HCT116 (cell line): ENCODE measurements at regions not wholly inside any gene's neighbourhood (a gene's known extent, or its start where the extent isn't known, plus 50 kb on each side); places are given as distances from the start of the nearest gene placed in this dataset.

Source experiments
- ATAC-seq: fragments of 200-7000 bp; cut with Tn5 transposase; 2 replicates; pipeline ENCODE4 v1.9.1; 2020; ENCODE audit warnings: mild to moderate bottlenecking, moderate library complexity
- BruUV-seq: library from RNA; stranded (reverse); fragments of 400-500 nt; replicated peaks from 2 replicates; lab custom pipeline; 2021; lab: Mats Ljungman, UMichigan
- CTCF ChIA-PET: fragments of 300-600 bp; sonication (Branson Sonifier 250); formaldehyde crosslinking; loops from one replicate; lab custom pipeline; 2021; ENCODE audit warnings: antibody characterized with exemption; lab: Charles Lee
- POLR2A ChIA-PET: fragments of 300-600, 350-600 bp; sonication (Branson Sonifier 250); formaldehyde crosslinking; loops from one replicate; lab custom pipeline; 2021; ENCODE audit warnings: antibody characterized with exemption; lab: Charles Lee
- RAD21 ChIA-PET, 2 experiments: fragments of 300-600 bp; sonication (Branson Sonifier 250); formaldehyde crosslinking; loops; one replicate each; lab custom pipeline; 2023; ENCODE audit warnings: low total read pairs in 2 of 2; ENCODE audit not compliant: uncharacterized antibody in 2 of 2, unreplicated experiment in 2 of 2, low non-redundant PET in 1 of 2; lab: Charles Lee
- DNase-seq: peaks from one replicate; pipeline ENCODE4 v3.0.0-alpha.2; 2010; ENCODE audit warnings: low read depth, low spot score
- H2AFZ ChIP-seq: fragments of 200-600 bp; shearing (Covaris generic), sonication (generic); 2 replicates; pipeline ENCODE4 v1.6.1; 2017; ENCODE audit warnings: low read depth, mixed run types, mixed read lengths, antibody characterized with exemption, low read length; ENCODE audit not compliant: poor library complexity, severe bottlenecking
- H3K27ac ChIP-seq: 2 replicates; pipeline ENCODE4 v1.5.1; 2012; ENCODE audit warnings: low read depth, low read length
- H3K27me3 ChIP-seq: fragments of 200-600 bp; sonication (generic); 2 replicates; pipeline ENCODE4 v1.6.1; 2016; ENCODE audit warnings: mixed run types, low read length, mixed read lengths; ENCODE audit not compliant: insufficient read depth
- H3K36me3 ChIP-seq, 2 experiments: fragments of 200-500 bp in 1 of 2; fragments of 200-600 bp in 1 of 2; sonication (Bioruptor generic) in 1 of 2; sonication (generic) in 1 of 2; 2 replicates each; pipeline versions ENCODE4 v1.5.1 to v1.6.1; 2014 to 2016; ENCODE audit warnings: low read length in 2 of 2, inconsistent platforms in 1 of 2, mixed read lengths in 1 of 2, mixed run types in 1 of 2; ENCODE audit not compliant: insufficient read depth in 2 of 2, control insufficient read depth in 1 of 2
- H3K4me1 ChIP-seq, 2 experiments: fragments of 200-600 bp in 1 of 2; sonication (generic) in 1 of 2; 2 replicates each; pipeline versions ENCODE4 v1.5.1 to v1.6.1; 2012 to 2017; ENCODE audit warnings: low read length in 2 of 2, inconsistent platforms in 1 of 2, mild to moderate bottlenecking in 1 of 2, mixed read lengths in 1 of 2, mixed run types in 1 of 2, moderate library complexity in 1 of 2; ENCODE audit not compliant: insufficient read depth in 2 of 2, control insufficient read depth in 1 of 2
- H3K4me2 ChIP-seq: fragments of 200-600 bp; sonication (generic); 2 replicates; pipeline ENCODE4 v1.6.1; 2017; ENCODE audit warnings: mixed run types, low read length, mixed read lengths
- H3K4me3 ChIP-seq, 2 experiments: fragments of 200-600 bp in 1 of 2; sonication (generic) in 1 of 2; replicated peaks in 1 of 2; 2 replicates each; pipeline ENCODE4 v1.5.1; 2011 to 2016; ENCODE audit warnings: low read length in 2 of 2, control low read depth in 1 of 2, low read depth in 1 of 2, mild to moderate bottlenecking in 1 of 2, mixed read lengths in 1 of 2, mixed run types in 1 of 2
- H3K79me2 ChIP-seq: fragments of 200-600 bp; sonication (generic); 2 replicates; pipeline ENCODE4 v1.6.1; 2017; ENCODE audit warnings: mild to moderate bottlenecking, mixed run types, low read length, moderate library complexity, mixed read lengths; ENCODE audit not compliant: insufficient read depth
- H3K9ac ChIP-seq: fragments of 200-600 bp; sonication (generic); 2 replicates; pipeline ENCODE4 v1.6.1; 2016; ENCODE audit warnings: low read length, mixed read lengths
- H3K9me2 ChIP-seq: fragments of 200-600 bp; sonication (generic), shearing (Covaris generic); 2 replicates; pipeline ENCODE4 v1.6.1; 2017; ENCODE audit warnings: mixed run types, mild to moderate bottlenecking, moderate library complexity; ENCODE audit not compliant: insufficient read depth
- H3K9me3 ChIP-seq, 2 experiments: fragments of 200-500 bp in 1 of 2; fragments of 200-600 bp in 1 of 2; sonication (Bioruptor generic) in 1 of 2; sonication (generic) in 1 of 2; 2 replicates each; pipeline ENCODE4 v1.6.1; 2014 to 2017; ENCODE audit warnings: low read length in 2 of 2, mixed read lengths in 2 of 2, inconsistent platforms in 1 of 2, low read depth in 1 of 2, mild to moderate bottlenecking in 1 of 2, mixed run types in 1 of 2, moderate library complexity in 1 of 2; ENCODE audit not compliant: control insufficient read depth in 1 of 2, insufficient read depth in 1 of 2
- H4K20me1 ChIP-seq: fragments of 200-600 bp; sonication (generic), shearing (Covaris generic); 2 replicates; pipeline ENCODE4 v1.6.1; 2017; ENCODE audit warnings: mixed run types, mild to moderate bottlenecking, moderate library complexity; ENCODE audit not compliant: insufficient read depth
- EGR1 ChIP-seq: IDR thresholded peaks from 2 replicates; pipeline ENCODE4 v1.6.1; 2012; ENCODE audit warnings: low read depth
- EZH2 ChIP-seq: fragments of 200-600 bp; sonication (generic); IDR thresholded peaks from 2 replicates; pipeline ENCODE4 v1.6.1; 2017; ENCODE audit warnings: antibody characterized with exemption, mixed run types
- FOSL1 ChIP-seq: IDR thresholded peaks from 2 replicates; pipeline ENCODE4 v1.6.1; 2012; ENCODE audit warnings: low read depth
- JUND ChIP-seq: IDR thresholded peaks from 2 replicates; pipeline ENCODE4 v1.6.1; 2012
- MAX ChIP-seq: IDR thresholded peaks from 2 replicates; pipeline ENCODE4 v1.6.1; 2012
- RAD21 ChIP-seq: IDR thresholded peaks from 2 replicates; pipeline ENCODE4 v1.6.1; 2012; ENCODE audit warnings: low read depth, mild to moderate bottlenecking
- REST ChIP-seq: IDR thresholded peaks from 2 replicates; pipeline ENCODE4 v1.6.1; 2012; ENCODE audit warnings: low read depth
- SIN3A ChIP-seq: IDR thresholded peaks from 2 replicates; pipeline ENCODE4 v1.6.1; 2012; ENCODE audit warnings: low read depth
- SP1 ChIP-seq: IDR thresholded peaks from 2 replicates; pipeline ENCODE4 v1.6.1; 2012; ENCODE audit warnings: low read depth
- TCF7L2 ChIP-seq: IDR thresholded peaks from 2 replicates; pipeline ENCODE4 v1.7.0; 2011; ENCODE audit warnings: borderline replicate concordance, inconsistent platforms; ENCODE audit not compliant: insufficient read depth, insufficient read length; ENCODE audit errors: extremely low read depth
- ZBTB33 ChIP-seq: IDR thresholded peaks from 2 replicates; pipeline ENCODE4 v1.6.1; 2011; ENCODE audit warnings: mild to moderate bottlenecking, low read length, moderate library complexity; ENCODE audit not compliant: insufficient replicate concordance; ENCODE audit errors: extremely low read depth
- ZFX ChIP-seq: fragments of 450-650 bp; IDR thresholded peaks from 2 replicates; pipeline ENCODE4 v1.6.1; 2017
- intact Hi-C: fragments of 100-400 bp; cut with micrococcal nuclease; formaldehyde crosslinking; loops from 2 replicates; pipeline ENCODE4 v1.10.0; 2022

GRCh38 chr3:160112996-160113395 is 112.2 kb upstream of the C3orf80 start:
- DNase-seq (no peak), ATAC-seq (no peak)
- H3K4me3 ChIP-seq, result no peak overlapping the region
- no peaks in the 10 kb centered on the region for H3K9me3 ChIP-seq
- no peak overlapping the region for H2AFZ ChIP-seq
- RAD21 ChIA-PET, result no interaction called here
- H3K27ac ChIP-seq, result no peak overlapping the region
- TF ChIP-seq EZH2 (no peak), ZFX (no peak), ZBTB33 (no peak), REST (no peak), SP1 (no peak), JUND (no peak), FOSL1 (no peak), TCF7L2 (no peak), SIN3A (no peak), EGR1 (no peak), RAD21 (no peak), MAX (no peak)
- H3K36me3 ChIP-seq, result no peaks in the 10 kb centered on the region
- H3K4me1 ChIP-seq, result no peaks in the 10 kb centered on the region
- H3K79me2 ChIP-seq, result no peaks in the 10 kb centered on the region
- H3K4me2 ChIP-seq, result no peak overlapping the region
- POLR2A ChIA-PET, result no interaction called here
- BruUV-seq, result no TSS peak
- no peak overlapping the region for H3K9ac ChIP-seq
- H4K20me1 ChIP-seq, result no peaks in the 10 kb centered on the region
- no peaks in the 10 kb centered on the region for H3K27me3 ChIP-seq
- CTCF ChIA-PET, result no interaction called here
- H3K9me2 ChIP-seq, result no peaks in the 10 kb centered on the region
- intact Hi-C loops, result no loop called here
